ENCODE measurements at regions not wholly inside any gene's neighbourhood (a gene's known extent, or its start where the extent isn't known, plus 50 kb on each side); places are given as distances from the start of the nearest gene placed in this dataset.

DNA sequence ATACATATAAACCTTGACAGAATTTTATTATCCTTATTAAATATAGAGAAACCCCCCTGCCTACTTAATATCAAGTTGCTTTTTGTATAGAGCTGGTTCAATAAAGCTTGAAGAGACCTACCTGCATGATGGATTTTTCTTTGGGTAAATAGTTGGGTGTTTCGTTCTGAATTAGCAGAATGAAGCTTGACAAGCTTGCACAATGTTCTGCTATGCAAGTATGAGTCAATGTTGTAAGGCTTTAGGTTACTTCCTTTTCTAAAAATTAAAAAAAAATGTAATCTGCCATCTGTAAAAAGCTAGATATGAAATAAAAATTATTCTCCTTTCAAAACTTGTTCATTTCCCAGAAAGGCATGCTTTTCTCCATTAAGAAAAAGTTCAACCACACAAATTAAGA is 1662.6 kb upstream of the SEL1L start:
- DNase-seq (ENCODE audit: extremely low read depth, insufficient read length) = no peak
- TF ChIP-seq, protein P1, sequence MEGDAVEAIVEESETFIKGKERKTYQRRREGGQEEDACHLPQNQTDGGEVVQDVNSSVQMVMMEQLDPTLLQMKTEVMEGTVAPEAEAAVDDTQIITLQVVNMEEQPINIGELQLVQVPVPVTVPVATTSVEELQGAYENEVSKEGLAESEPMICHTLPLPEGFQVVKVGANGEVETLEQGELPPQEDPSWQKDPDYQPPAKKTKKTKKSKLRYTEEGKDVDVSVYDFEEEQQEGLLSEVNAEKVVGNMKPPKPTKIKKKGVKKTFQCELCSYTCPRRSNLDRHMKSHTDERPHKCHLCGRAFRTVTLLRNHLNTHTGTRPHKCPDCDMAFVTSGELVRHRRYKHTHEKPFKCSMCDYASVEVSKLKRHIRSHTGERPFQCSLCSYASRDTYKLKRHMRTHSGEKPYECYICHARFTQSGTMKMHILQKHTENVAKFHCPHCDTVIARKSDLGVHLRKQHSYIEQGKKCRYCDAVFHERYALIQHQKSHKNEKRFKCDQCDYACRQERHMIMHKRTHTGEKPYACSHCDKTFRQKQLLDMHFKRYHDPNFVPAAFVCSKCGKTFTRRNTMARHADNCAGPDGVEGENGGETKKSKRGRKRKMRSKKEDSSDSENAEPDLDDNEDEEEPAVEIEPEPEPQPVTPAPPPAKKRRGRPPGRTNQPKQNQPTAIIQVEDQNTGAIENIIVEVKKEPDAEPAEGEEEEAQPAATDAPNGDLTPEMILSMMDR (IDR thresholded peaks at IDR 0.05; ENCODE audit: insufficient read depth, low read length, poor library complexity, severe bottlenecking) = no peak
- H3K4me3 ChIP-seq (replicated peaks; ENCODE audit: low read depth, low read length) = no peak overlapping the region
- H3K27me3 ChIP-seq (replicated peaks; ENCODE audit: control insufficient read depth, insufficient read depth, low read length) = no peaks in the 10 kb centered on the region
- H3K36me3 ChIP-seq (ENCODE audit: control insufficient read depth, insufficient read depth, low read length) = no peaks in the 10 kb centered on the region

- DNase-seq (ENCODE audit: extremely low read depth, insufficient read length) = no peak
- H3K27me3 ChIP-seq (replicated peaks; ENCODE audit: control insufficient read depth, insufficient read depth, low read length) = no peaks in the 10 kb centered on the region
- H3K36me3 ChIP-seq (ENCODE audit: control insufficient read depth, insufficient read depth, low read length) = no peaks in the 10 kb centered on the region
- TF ChIP-seq, protein P1 (IDR thresholded peaks at IDR 0.05; ENCODE audit: insufficient read depth, low read length, poor library complexity, severe bottlenecking) = no peak
- H3K4me3 ChIP-seq (replicated peaks; ENCODE audit: low read depth, low read length) = no peak overlapping the region
Measured at GRCh38 chr14:83197271-83197670, 1663.6 kb upstream of the SEL1L start.

- TF ChIP-seq, protein P1 (IDR thresholded peaks at IDR 0.05; ENCODE audit: insufficient read depth, low read length, poor library complexity, severe bottlenecking) = no peak
- H3K36me3 ChIP-seq (ENCODE audit: control insufficient read depth, insufficient read depth, low read length) = no peaks in the 10 kb centered on the region
- no peak for DNase-seq (ENCODE audit: extremely low read depth, insufficient read length)
- H3K4me3 ChIP-seq (replicated peaks; ENCODE audit: low read depth, low read length) = no peak overlapping the region
- H3K27me3 ChIP-seq (replicated peaks; ENCODE audit: control insufficient read depth, insufficient read depth, low read length) = no peaks in the 10 kb centered on the region
Measured at GRCh38 chr14:83207550-83207949, 1673.9 kb upstream of the SEL1L start.

DNA sequence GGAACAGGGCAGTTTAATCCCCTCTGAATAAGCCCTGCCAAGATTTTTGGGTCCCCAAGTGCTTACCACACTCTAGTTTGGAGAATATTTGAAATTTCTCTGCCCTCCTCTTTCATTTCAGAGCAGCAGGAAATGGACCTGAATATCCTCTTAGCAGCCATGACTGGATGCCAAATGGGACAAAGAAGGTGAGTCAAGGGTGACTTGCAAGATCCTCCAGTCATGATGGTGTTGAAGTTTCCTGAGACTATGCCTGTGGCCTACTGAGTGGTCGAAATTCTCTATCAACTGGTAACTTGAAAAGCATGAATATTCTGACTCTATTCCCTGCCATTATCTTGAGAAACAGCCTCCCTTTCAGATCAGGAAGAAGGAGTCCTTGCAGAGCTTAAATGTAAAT is 1674.7 kb upstream of the SEL1L start:
- Histone ChIP-seq H3K36me3 (ENCODE audit: control insufficient read depth, insufficient read depth, low read length) (no peaks in the 10 kb centered on the region), H3K4me3 (replicated peaks; ENCODE audit: low read depth, low read length) (no peak overlapping the region), H3K27me3 (replicated peaks; ENCODE audit: control insufficient read depth, insufficient read depth, low read length) (no peaks in the 10 kb centered on the region)
- DNase-seq (ENCODE audit: extremely low read depth, insufficient read length) = no peak
- TF ChIP-seq, protein P1 (IDR thresholded peaks at IDR 0.05; ENCODE audit: insufficient read depth, low read length, poor library complexity, severe bottlenecking) = no peak

- H3K36me3 ChIP-seq (ENCODE audit: control insufficient read depth, insufficient read depth, low read length) = no peaks in the 10 kb centered on the region
- DNase-seq (ENCODE audit: extremely low read depth, insufficient read length) = no peak
- TF ChIP-seq, protein P1 (IDR thresholded peaks at IDR 0.05; ENCODE audit: insufficient read depth, low read length, poor library complexity, severe bottlenecking) = no peak
Measured at GRCh38 chr14:83217492-83217891, 1683.8 kb upstream of the SEL1L start.

DNA sequence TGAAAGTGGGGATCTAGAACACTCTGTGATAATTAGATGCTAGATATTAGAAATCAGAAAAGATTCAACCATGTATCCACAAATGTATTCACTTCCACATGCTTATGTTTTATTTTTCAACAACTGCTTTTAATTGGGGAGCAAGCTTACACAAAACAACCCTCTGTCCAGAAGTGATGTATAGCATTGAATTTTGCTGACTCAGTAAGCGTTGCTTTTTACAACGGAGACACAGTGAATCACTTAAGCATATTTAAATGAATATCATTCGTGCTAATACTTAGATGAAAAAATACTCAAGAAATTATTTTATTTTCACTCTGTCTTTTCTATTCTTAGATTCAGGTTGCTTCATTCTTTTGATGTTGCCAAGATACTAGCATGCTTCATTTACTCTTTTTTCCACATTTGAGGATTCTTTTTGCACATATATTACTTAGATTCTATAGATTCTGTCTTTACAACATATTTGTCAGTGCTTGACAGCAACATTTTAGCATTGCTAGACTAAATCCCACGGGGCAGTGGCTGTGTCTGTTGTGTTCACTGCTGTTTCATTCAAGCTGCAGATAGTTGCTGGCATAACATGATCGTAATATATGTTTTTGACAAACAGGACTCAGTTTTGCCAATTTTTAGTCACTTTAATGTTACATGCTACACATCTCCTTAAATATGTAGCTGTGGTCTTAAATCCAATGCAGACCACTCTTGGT is 1714.4 kb upstream of the SEL1L start:
- Histone ChIP-seq H3K27me3 (replicated peaks; ENCODE audit: control insufficient read depth, insufficient read depth, low read length) (no peaks in the 10 kb centered on the region), H3K36me3 (ENCODE audit: control insufficient read depth, insufficient read depth, low read length) (no peaks in the 10 kb centered on the region), H3K4me3 (replicated peaks; ENCODE audit: low read depth, low read length) (no peak overlapping the region)
- TF ChIP-seq, protein P1 (IDR thresholded peaks at IDR 0.05; ENCODE audit: insufficient read depth, low read length, poor library complexity, severe bottlenecking) = no peak
- no peak for DNase-seq (ENCODE audit: extremely low read depth, insufficient read length)

More at GRCh38 chr14:83217492-83217891, 1683.8 kb upstream of the SEL1L start:
- Histone ChIP-seq H3K27me3 (replicated peaks; ENCODE audit: control insufficient read depth, insufficient read depth, low read length) (no peaks in the 10 kb centered on the region), H3K4me3 (replicated peaks; ENCODE audit: low read depth, low read length) (no peak overlapping the region)
